ENCODE measurements at regions not wholly inside any gene's neighbourhood (a gene's known extent, or its start where the extent isn't known, plus 50 kb on each side); places are given as distances from the start of the nearest gene placed in this dataset.

- Histone ChIP-seq H3F3A (ENCODE audit: control insufficient read depth, insufficient read depth) (no peaks in the 10 kb centered on the region), H3K36me3 (ENCODE audit: control insufficient read depth, low read length) (no peaks in the 10 kb centered on the region), H3K79me2 (ENCODE audit: control insufficient read depth, low read length) (no peaks in the 10 kb centered on the region), H3K4me1 (ENCODE audit: control insufficient read depth, low read length) (no peaks in the 10 kb centered on the region), H3K27ac (ENCODE audit: low read depth, low read length) (no peak overlapping the region), H3K4me3 (ENCODE audit: low read length) (no peak overlapping the region), H3K9me3 (ENCODE audit: control insufficient read depth, insufficient read depth, low read length) (no peaks in the 10 kb centered on the region), H3K9me2 (replicated peaks; ENCODE audit: control insufficient read depth, low read length) (no peaks in the 10 kb centered on the region), H3K4me2 (ENCODE audit: low read length) (no peak overlapping the region), H3K27me3 (ENCODE audit: control insufficient read depth, low read length) (no peaks in the 10 kb centered on the region), H4K20me1 (ENCODE audit: control insufficient read depth, insufficient read depth, low read depth, low read length) (no peaks in the 10 kb centered on the region)
- no peak for TF ChIP-seq CTCF (IDR thresholded peaks at IDR 0.05; ENCODE audit: low read depth, low read length, poor library complexity, severe bottlenecking)
- no peak for TF ChIP-seq EZH2phosphoT487 (IDR thresholded peaks at IDR 0.05; ENCODE audit: borderline replicate concordance, low read length)
Measured at GRCh38 chr19:32254509-32254890, 90.9 kb upstream of the ZNF507 start.

GRCh38 chr19:32255536-32256295 is 89.7 kb upstream of the ZNF507 start:
- H3K4me1 ChIP-seq (ENCODE audit: control insufficient read depth, low read length): no peaks in the 10 kb centered on the region
- no peaks in the 10 kb centered on the region for H3K36me3 ChIP-seq (ENCODE audit: control insufficient read depth, low read length)
- no peak overlapping the region for H3K27ac ChIP-seq (ENCODE audit: low read depth, low read length)
- H3K27me3 ChIP-seq (ENCODE audit: control insufficient read depth, low read length): no peaks in the 10 kb centered on the region
- H3K79me2 ChIP-seq (ENCODE audit: control insufficient read depth, low read length): no peaks in the 10 kb centered on the region
- TF ChIP-seq CTCF (IDR thresholded peaks at IDR 0.05; ENCODE audit: low read depth, low read length, poor library complexity, severe bottlenecking) (no peak), EZH2phosphoT487 (IDR thresholded peaks at IDR 0.05; ENCODE audit: borderline replicate concordance, low read length) (no peak)
- H3K4me3 ChIP-seq (ENCODE audit: low read length): no peak overlapping the region
- no peaks in the 10 kb centered on the region for H3K9me3 ChIP-seq (ENCODE audit: control insufficient read depth, insufficient read depth, low read length)
- H3K4me2 ChIP-seq (ENCODE audit: low read length): no peak overlapping the region
- H3K9me2 ChIP-seq (replicated peaks; ENCODE audit: control insufficient read depth, low read length): no peaks in the 10 kb centered on the region
- H4K20me1 ChIP-seq (ENCODE audit: control insufficient read depth, insufficient read depth, low read depth, low read length): no peaks in the 10 kb centered on the region
- H3F3A ChIP-seq (ENCODE audit: control insufficient read depth, insufficient read depth): no peaks in the 10 kb centered on the region

GRCh38 chr19:32256341-32256975 is 89.0 kb upstream of the ZNF507 start:
- no peaks in the 10 kb centered on the region for H3K9me3 ChIP-seq (ENCODE audit: control insufficient read depth, insufficient read depth, low read length)
- H3F3A ChIP-seq (ENCODE audit: control insufficient read depth, insufficient read depth): no peaks in the 10 kb centered on the region
- H3K4me1 ChIP-seq (ENCODE audit: control insufficient read depth, low read length): no peaks in the 10 kb centered on the region
- no peaks in the 10 kb centered on the region for H3K27me3 ChIP-seq (ENCODE audit: control insufficient read depth, low read length)
- no peaks in the 10 kb centered on the region for H3K36me3 ChIP-seq (ENCODE audit: control insufficient read depth, low read length)
- TF ChIP-seq EZH2phosphoT487 (IDR thresholded peaks at IDR 0.05; ENCODE audit: borderline replicate concordance, low read length) (no peak), CTCF (IDR thresholded peaks at IDR 0.05; ENCODE audit: low read depth, low read length, poor library complexity, severe bottlenecking) (no peak)
- no peaks in the 10 kb centered on the region for H3K79me2 ChIP-seq (ENCODE audit: control insufficient read depth, low read length)
- no peak overlapping the region for H3K4me3 ChIP-seq (ENCODE audit: low read length)
- H3K9me2 ChIP-seq (replicated peaks; ENCODE audit: control insufficient read depth, low read length): no peaks in the 10 kb centered on the region
- H4K20me1 ChIP-seq (ENCODE audit: control insufficient read depth, insufficient read depth, low read depth, low read length): no peaks in the 10 kb centered on the region
- no peak overlapping the region for H3K4me2 ChIP-seq (ENCODE audit: low read length)
- no peak overlapping the region for H3K27ac ChIP-seq (ENCODE audit: low read depth, low read length)
